OCI-LY7 (cell line): ENCODE measurements at regions not wholly inside any gene's neighbourhood (a gene's known extent, or its start where the extent isn't known, plus 50 kb on each side); places are given as distances from the start of the nearest gene placed in this dataset.

Experiments
- EZH2phosphoT487 ChIP-seq: fragments of 200-600 bp; sonication (generic); IDR thresholded peaks from 2 replicates; pipeline ENCODE4 v1.6.1; 2018; ENCODE audit warnings: low read depth, borderline replicate concordance, mild to moderate bottlenecking, mixed run types, antibody characterized with exemption, low read length, moderate library complexity, mixed read lengths
- TF ChIP-seq, protein P1 (sequence below): fragments of 200-600 bp; sonication (generic); conservative IDR thresholded peaks from 2 replicates; pipeline ENCODE4 v1.5.1; 2014; ENCODE audit warnings: mild to moderate bottlenecking, antibody characterized with exemption, low read length, moderate library complexity, mixed read lengths

DNA sequence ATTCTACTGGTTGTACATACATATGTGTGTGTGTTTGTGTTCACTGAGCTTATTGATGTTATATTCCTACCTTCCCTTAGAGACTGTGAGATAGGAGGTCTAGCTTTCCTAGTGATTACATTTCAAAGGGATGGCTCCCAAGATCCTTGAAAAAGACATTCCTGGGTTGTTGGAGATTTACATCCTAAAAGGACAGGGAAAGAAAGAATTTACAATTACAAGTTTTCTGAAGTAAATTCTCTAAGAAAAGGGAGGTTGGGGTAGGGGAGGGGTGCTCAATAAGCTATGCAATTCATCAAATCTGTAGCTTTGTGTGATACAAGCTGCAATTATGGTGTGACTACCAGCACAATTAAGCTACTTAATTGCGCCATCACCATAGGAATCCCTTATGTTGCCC is 284.3 kb downstream of the NUP35 start:
- TF ChIP-seq, protein P1, sequence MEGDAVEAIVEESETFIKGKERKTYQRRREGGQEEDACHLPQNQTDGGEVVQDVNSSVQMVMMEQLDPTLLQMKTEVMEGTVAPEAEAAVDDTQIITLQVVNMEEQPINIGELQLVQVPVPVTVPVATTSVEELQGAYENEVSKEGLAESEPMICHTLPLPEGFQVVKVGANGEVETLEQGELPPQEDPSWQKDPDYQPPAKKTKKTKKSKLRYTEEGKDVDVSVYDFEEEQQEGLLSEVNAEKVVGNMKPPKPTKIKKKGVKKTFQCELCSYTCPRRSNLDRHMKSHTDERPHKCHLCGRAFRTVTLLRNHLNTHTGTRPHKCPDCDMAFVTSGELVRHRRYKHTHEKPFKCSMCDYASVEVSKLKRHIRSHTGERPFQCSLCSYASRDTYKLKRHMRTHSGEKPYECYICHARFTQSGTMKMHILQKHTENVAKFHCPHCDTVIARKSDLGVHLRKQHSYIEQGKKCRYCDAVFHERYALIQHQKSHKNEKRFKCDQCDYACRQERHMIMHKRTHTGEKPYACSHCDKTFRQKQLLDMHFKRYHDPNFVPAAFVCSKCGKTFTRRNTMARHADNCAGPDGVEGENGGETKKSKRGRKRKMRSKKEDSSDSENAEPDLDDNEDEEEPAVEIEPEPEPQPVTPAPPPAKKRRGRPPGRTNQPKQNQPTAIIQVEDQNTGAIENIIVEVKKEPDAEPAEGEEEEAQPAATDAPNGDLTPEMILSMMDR, result no peak
- no peak for TF ChIP-seq EZH2phosphoT487
